ENCODE measurements at regions not wholly inside any gene's neighbourhood (a gene's known extent, or its start where the extent isn't known, plus 50 kb on each side); places are given as distances from the start of the nearest gene placed in this dataset.

GRCh38 chr11:119865661-119866156 is 136.7 kb upstream of the NECTIN1 start:
- POLR2A ChIA-PET: no interaction called here

GRCh38 chr11:119864836-119865235 is 135.8 kb upstream of the NECTIN1 start:
- Mint-ChIP-seq H3K4me3 (no peak overlapping the region), H3K4me1 (ENCODE audit: low read depth) (no peaks in the 10 kb centered on the region), H3K36me3 (ENCODE audit: low read depth) (no peaks in the 10 kb centered on the region), H3K9me3 (no peaks in the 10 kb centered on the region), H3K27me3 (peaks cover 32% of the 10 kb centered on the region), H3K27ac (no peak overlapping the region)
- Histone ChIP-seq H3K4me1 (ENCODE audit: insufficient read depth, low read length) (no peaks in the 10 kb centered on the region), H3K4me3 (ENCODE audit: low read length) (no peak overlapping the region), H3K36me3 (ENCODE audit: insufficient read depth, low read length) (no peaks in the 10 kb centered on the region), H3K27me3 (ENCODE audit: control insufficient read depth in 1 of 2, insufficient read depth in 2 of 2, low read length in 2 of 2) (peaks cover 0 to 10% of the 10 kb centered on the region in 2 experiments), H3K9me3 (ENCODE audit: control insufficient read depth in 1 of 2, insufficient read depth in 1 of 2, low read length in 2 of 2) (peaks cover 0 to 7% of the 10 kb centered on the region in 2 experiments), H3K27ac (ENCODE audit: low read depth in 1 of 2, low read length in 2 of 2) (no peak overlapping the region)
- CTCF ChIA-PET: interaction anchor here (0.6 kb wide), 1 partner anchor 16 kb away, joined by 4 read pairs; no protein-coding TSS in a partner anchor
- no peak for TF ChIP-seq CTCF (IDR thresholded peaks at IDR 0.05)
- no peak for ATAC-seq (ENCODE audit: poor library complexity)
- POLR2A ChIA-PET: no interaction called here
- DNase-seq: no peak
- intact Hi-C loops (cut with DNase I, micrococcal nuclease): no loop called here

More at GRCh38 chr11:119865661-119866156, 136.7 kb upstream of the NECTIN1 start:
- Histone ChIP-seq H3K27me3 (ENCODE audit: control insufficient read depth in 1 of 2, insufficient read depth in 2 of 2, low read length in 2 of 2) (peaks cover 6 to 9% of the 10 kb centered on the region in 2 experiments), H3K9me3 (ENCODE audit: control insufficient read depth in 1 of 2, insufficient read depth in 1 of 2, low read length in 2 of 2) (peaks cover 0 to 7% of the 10 kb centered on the region in 2 experiments), H3K4me1 (ENCODE audit: insufficient read depth, low read length) (no peaks in the 10 kb centered on the region), H3K4me3 (ENCODE audit: low read length) (no peak overlapping the region), H3K27ac (ENCODE audit: low read depth in 1 of 2, low read length in 2 of 2) (no peak overlapping the region), H3K36me3 (ENCODE audit: insufficient read depth, low read length) (no peaks in the 10 kb centered on the region)
- DNase-seq (no peak), ATAC-seq (ENCODE audit: poor library complexity) (no peak)
- CTCF ChIA-PET: no interaction called here
- TF ChIP-seq CTCF (IDR thresholded peaks at IDR 0.05): no peak
- Mint-ChIP-seq H3K27ac (no peak overlapping the region), H3K4me1 (ENCODE audit: low read depth) (no peaks in the 10 kb centered on the region), H3K9me3 (no peaks in the 10 kb centered on the region), H3K27me3 (peaks cover 27% of the 10 kb centered on the region), H3K4me3 (no peak overlapping the region), H3K36me3 (ENCODE audit: low read depth) (no peaks in the 10 kb centered on the region)
- intact Hi-C loops (cut with DNase I, micrococcal nuclease): no loop called here

- Histone ChIP-seq H3K4me1 (ENCODE audit: insufficient read depth, low read length) (no peaks in the 10 kb centered on the region), H3K36me3 (ENCODE audit: insufficient read depth, low read length) (no peaks in the 10 kb centered on the region), H3K9me3 (ENCODE audit: control insufficient read depth in 1 of 2, insufficient read depth in 1 of 2, low read length in 2 of 2) (peaks cover 0 to 7% of the 10 kb centered on the region in 2 experiments), H3K27ac (ENCODE audit: low read depth in 1 of 2, low read length in 2 of 2) (no peak overlapping the region), H3K4me3 (ENCODE audit: low read length) (no peak overlapping the region), H3K27me3 (ENCODE audit: control insufficient read depth in 1 of 2, insufficient read depth in 2 of 2, low read length in 2 of 2) (peaks cover 0 to 13% of the 10 kb centered on the region in 2 experiments)
- peaks cover 40% of the 10 kb centered on the region for H3K27me3 Mint-ChIP-seq
- CTCF ChIA-PET: interaction anchor here (0.6 kb wide), 1 partner anchor 15 kb away, joined by 4 read pairs; no protein-coding TSS in a partner anchor
- no peaks in the 10 kb centered on the region for H3K36me3 Mint-ChIP-seq (ENCODE audit: low read depth)
- no peaks in the 10 kb centered on the region for H3K9me3 Mint-ChIP-seq
- no peak overlapping the region for H3K27ac Mint-ChIP-seq
- POLR2A ChIA-PET: no interaction called here
- no peaks in the 10 kb centered on the region for H3K4me1 Mint-ChIP-seq (ENCODE audit: low read depth)
- TF ChIP-seq CTCF (IDR thresholded peaks at IDR 0.05): no peak
- H3K4me3 Mint-ChIP-seq: no peak overlapping the region
- DNase-seq (no peak), ATAC-seq (ENCODE audit: poor library complexity) (no peak)
- intact Hi-C loops (cut with DNase I, micrococcal nuclease): no loop called here
Observed at GRCh38 chr11:119863851-119864601, 135.0 kb upstream of the NECTIN1 start.
